Right lung (tissue), 2 donors: ENCODE measurements at regions not wholly inside any gene's neighbourhood (a gene's known extent, or its start where the extent isn't known, plus 50 kb on each side); places are given as distances from the start of the nearest gene placed in this dataset.
"Not testable (repeated sequence)": the region's sequence is repeated elsewhere in the genome, so short reads cannot be mapped to it uniquely, and the experiment has no call there.

Experiments used
- DNase-seq, 2 donors: peaks; one replicate each; pipeline ENCODE4 v3.0.0-alpha.2; 2013

DNA sequence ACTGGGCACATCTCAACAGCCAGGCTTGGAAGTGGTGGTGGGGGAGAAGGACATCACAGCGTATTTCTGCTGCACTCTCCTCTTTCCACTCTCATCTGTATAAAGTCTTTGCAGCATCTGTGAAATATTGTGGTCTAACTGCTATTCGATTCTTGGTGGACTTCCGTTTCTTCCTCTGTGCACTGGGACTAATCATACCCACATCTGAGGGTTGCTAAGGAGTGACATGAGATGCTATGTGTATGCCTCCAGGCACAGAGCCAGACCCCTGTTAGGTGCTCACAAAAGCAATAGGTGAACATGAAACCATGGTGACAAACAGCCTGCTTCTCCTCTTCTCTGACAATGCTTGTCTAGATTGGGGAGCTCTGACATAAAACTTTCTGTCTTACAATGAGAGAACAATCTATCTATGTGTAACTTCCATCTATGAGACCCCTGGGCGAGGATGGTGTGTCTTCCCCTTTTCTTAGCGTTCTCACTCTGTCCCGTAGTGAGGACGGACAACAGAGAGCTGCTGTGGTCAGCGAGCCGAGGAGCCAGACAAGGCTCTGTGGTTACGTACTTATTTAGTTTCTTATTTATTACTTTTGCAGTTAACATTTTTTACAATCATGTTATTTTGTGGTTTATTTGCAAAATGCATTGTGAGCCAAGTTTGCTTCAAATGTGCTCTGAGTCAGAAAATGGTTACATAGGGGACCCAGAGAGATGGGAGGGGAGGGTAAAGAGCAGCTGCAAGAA, 196.7 kb upstream of the TPRG1 start:
- DNase-seq, result no peak

DNA sequence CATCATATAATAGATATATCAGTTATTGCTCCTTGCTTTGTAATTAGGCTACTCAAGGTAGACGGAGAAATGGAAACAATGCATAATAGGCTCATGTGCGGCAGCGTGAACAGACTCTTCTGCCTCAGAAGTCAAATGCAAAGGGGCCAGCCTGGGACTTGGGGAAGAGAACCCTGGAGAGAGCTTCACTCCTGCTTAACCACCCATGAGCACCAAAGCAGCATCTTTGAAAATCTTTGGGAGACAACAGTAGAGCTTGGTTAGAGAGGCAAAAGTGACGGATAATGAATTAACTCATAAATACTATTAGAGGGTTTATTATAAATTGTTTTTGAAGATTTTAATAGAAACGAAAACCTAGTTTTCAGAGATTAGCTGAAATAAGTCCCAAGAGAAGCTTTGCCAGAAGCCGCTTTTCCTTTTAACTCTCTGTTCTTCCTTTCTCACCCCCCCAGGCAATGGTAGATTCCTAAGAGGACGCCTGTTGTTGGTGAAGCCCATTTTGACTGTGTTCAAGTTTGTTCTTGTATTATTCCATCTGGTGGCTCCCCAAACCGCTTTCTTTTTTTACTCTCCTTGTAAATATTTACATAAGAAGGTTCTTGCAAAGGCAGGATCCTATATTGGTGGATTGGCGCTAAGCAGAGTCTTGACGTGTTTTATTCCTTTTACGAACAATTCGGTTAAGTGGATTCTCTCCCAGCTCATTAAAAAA, 196.0 kb upstream of the TPRG1 start:
- no peak for DNase-seq

DNA sequence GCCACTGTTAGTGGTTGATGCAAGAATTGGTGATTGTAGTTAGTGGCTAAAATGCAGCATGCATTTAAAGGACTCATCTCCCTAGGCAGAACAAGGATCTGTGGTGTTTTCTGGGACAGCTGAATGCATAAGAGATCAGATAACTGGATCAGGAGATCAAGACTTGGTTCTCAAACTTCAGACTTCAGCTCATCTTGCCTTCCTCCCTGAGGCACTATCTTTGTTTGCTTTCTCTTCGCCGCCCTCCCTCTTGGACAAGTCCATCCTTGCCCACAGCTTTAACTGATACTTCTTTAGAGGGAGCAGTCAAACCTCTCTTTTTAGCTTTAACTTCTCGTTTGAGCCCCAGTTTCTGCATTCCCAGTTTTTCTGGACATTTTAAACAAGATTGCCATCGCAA, 195.4 kb upstream of the TPRG1 start:
- DNase-seq, result no peak

DNA sequence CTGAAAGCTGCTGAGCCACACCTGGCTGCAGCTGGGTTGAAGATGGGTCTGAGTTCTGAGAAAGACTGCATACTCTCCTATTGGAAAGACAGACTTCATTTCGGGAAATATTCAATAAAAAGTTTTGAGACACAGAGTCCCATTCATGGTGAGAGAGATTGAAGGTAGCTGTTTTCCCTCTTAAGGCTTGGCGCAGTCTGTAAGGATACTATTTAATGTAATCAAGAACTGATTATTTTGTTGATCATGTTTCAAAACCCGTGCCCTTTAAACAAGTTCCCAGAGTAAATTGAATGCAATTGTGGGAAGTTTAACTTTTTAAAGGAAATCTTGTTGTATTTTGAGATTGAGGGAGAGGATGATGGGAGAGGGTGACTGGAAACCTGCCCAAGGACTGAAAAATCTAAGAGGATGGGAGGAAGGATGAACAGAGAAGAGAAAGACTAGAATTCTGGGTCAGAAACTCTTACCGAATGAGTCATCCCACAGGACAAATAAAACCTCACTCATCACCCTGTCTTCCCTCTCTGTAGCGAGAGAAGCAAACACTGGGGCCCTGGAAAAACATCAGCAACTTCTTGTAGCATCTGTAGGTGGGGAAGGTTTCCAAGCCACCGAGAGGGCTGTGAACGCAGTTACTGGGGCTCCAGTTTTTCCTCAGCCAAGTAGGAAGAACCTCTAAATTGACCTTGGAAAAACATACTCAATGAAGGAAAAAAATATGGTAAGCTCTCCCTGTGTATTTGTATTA, 193.2 kb upstream of the TPRG1 start:
- peak; percentile 42 to 43 for DNase-seq

DNA sequence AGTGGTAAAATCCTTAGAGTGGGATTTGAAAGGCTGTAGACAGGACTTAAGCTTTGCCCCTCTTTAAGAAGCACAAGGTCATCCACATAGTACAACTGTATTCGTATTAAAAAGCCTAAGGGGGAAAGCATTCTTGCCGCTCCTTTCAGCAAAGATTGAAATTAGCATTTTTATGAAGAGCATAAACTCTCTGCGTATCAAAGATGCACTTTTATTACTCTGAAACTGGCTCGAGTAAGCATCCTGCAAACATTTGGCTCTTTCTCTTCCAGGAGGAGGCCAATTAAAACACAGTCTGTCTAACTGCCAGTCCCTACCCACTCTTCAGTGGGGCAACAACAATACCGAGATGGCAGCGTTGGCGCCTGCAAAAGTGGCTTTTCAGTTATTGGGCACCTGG, 192.5 kb upstream of the TPRG1 start:
- no peak for DNase-seq

DNA sequence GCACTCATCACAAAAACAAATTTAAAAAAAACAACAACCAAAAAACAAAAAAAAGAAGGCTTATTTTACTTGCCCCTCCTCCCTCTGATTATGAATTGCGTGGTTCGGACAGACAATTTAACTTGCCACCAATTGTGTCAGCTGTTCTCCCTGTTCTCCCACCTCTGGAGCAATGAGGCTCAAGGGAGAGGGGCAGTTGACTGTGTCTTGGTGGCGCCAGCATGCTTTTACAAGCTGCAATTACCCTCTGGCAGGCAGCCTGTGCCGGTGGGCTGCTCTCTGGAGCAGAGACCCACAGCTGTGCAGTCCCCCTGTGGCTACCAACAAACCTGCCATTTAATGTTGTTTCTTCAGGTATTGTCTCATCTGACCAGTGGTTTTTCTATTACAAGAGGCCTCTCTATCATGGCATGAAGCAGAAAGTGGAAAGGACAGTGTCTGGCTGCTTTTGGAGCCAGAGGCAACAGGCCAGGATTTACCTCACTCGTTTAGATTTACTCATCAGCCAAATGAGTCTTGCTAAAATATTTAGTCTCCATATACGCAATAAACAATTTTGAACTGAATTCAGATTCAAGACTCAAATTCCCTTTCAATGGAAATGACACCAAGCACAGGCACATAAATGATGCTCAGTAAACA, 192.0 kb upstream of the TPRG1 start:
- DNase-seq, result no peak

DNA sequence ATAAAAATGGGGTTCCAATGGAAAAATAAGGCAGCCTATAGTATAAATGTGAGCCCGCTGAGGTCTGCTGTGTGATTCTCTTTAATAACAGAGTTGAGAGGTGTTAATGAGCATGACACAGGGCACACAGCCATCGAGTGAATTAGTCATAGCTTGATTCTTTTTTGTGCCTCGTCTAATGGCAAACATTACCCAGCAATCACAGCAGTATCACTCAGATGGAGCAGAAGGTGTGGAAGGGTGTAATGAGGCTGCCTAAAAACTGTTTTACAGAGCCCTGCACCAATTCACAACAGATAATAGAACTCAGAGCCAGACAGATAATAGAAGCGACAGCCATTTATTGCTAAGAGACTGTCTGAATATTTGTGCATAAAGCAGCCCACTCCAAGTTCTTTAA, 178.6 kb upstream of the TPRG1 start:
- no peak for DNase-seq

DNA sequence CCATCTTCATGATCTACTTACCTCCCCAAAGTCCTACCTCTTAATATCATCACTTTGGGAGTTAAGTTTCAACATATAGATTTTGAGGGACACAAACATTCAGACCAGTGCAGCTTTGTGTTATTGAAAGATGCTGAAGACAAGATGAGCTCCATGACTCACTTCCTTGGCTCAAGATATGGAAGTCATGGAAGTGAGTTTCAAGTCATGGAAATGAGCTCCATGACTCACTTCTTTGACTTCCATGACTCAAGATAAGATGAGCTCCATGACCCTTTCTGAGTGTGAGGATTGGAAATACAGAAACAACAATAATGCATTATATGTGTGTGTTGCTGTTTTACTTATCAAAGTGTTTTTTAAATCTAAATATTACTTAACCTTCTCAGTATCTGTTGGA, 170.2 kb upstream of the TPRG1 start:
- no peak for DNase-seq

DNA sequence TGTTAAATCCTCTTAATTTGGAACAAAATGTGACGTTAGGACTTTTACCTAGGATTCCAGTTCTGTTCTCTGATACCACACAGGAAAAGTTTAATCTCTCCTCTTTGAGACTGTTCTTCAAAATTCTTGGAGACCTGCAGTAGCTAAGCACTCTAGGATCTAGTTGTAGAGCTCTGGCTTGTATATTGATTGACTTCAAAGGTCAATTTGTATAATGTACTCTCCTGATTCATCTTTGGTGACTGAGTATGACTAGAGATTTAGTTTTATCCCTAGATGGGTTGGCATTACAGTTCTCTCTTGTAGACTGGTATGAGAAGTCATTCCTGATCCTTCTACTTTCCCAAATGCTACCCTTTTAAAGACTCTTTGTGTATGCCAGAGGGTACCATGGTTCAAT, 168.4 kb upstream of the TPRG1 start:
- no peak for DNase-seq

DNA sequence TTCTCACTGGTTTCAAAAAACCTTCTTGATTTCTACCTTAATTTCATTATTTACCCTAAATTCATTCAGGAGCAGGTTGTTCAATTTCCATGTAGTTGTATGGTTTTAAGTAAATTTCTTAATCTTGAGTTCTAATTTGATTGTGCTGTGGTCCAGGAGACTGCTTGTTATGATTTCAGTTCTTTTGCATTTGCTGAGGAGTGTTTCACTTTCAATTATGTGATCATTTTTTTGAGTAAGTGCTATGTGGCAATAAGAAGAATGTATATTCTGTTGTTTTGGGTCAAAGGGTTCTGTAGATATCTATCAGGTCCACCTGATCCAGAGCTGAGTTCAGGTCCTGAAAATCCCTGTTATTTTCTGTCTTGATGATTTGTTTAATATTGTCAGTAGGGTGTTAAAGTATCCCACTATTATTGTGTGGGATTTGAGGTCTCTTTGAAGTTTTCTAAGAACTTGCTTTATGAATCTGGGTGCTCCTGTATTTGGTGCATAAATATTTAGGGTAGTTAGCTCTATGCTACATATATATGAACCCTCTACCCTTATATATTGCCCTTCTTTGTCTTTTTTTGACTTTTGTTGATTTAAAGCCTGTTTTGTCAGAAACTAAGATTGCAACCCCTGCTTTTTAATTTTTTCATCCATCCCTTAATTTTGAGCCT, 158.4 kb upstream of the TPRG1 start:
- no peak for DNase-seq

DNA sequence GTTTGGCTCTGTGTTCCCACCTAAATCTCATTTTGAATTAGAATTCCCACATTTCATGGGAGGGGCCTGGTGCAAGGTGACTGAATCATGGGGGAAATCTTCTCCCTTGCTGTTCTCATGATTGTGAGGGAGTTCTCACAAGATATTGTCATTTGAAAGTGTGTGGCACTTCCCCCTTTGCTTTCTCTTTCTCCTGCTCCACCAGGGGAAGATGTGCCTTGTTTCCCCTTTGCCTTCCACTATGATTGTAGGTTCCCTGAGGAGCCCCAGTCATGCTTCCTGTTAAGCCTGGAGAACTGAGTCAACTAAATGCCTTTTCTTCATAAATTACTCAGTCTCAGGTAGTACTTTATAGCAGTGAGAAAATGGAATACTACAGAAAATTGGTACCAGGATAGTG, 157.2 kb upstream of the TPRG1 start:
- DNase-seq, result no peak

DNA sequence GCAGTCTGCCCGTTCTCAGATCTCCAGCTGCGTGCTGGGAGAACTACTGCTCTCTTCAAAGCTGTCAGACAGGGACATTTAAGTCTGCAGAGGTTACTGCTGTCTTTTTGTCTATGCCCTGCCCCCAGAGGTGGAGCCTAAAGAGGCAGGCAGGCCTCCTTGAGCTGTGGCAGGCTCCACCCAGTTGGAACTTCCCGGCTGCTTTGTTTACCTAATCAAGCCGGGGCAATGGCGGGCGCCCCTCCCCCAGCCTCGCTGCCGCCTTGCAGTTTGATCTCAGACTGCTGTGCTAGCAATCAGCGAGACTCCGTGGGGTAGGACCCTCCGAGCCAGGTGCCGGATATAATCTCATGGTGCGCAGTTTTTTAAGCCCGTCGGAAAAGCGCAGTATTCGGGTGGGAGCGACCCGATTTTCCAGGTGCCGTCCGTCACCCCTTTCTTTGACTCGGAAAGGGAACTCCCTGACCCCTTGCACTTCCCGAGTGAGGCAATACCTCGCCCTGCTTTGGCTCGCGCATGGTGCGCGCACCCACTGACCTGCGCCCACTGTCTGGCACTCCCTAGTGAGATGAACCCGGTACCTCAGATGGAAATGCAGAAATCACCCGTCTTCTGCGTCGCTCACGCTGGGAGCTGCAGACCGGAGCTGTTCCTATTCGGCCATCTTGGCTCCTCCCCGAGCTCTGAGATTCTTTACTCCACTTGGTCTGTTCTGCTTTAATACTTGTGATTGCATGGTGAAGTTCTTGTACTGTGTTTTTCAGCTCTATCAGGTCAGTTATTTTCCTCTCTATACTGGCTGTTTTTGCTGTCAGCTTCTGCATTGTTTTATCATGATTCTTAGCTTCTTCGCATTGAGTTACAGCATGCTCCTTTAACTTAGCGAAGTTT, 148.9 kb upstream of the TPRG1 start:
- not testable (repeated sequence) for DNase-seq

DNA sequence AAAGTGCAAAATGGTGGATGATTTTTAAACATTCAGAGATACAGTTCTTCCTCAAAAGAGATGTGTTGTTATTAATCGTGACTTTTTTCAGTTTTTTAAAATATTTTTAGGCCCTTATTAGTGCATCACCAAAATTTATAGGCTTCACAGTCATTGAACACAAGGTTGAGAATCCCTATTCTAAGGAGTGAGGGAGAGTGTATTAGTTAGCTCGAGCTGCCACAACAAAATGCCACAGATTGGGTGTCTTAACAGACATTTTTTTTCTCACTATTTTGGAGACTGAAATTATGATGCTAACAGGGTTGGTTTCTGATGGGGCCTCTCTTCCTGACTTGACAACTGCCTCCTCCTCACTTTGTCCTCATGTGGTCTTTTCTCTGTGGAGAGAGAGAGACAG, 145.9 kb upstream of the TPRG1 start:
- DNase-seq, result no peak

DNA sequence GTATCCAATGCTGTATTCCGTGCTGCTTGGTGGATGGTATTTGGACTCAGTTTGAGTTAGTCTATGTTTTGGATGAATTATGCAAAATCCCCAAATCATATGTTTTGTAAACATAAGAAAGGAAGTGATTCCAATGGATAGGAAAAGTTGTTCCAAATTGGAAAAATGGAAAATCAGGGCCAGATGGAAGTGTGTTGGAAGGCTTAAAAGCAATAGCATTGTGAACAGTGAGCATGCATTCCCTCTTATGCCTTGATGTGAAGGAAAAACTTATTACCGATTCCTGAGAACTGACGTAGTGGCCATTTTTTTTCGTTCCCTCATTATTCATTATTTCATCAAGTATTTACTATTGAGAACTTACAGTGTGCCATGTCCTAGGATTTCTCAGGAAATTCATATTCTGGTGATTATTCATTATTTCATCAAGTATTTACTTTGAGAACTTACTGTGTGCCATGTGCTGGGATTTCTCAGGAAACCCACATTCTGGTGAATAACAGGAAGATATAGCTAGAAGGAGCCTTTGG, 144.1 kb upstream of the TPRG1 start:
- DNase-seq, result no peak

DNA sequence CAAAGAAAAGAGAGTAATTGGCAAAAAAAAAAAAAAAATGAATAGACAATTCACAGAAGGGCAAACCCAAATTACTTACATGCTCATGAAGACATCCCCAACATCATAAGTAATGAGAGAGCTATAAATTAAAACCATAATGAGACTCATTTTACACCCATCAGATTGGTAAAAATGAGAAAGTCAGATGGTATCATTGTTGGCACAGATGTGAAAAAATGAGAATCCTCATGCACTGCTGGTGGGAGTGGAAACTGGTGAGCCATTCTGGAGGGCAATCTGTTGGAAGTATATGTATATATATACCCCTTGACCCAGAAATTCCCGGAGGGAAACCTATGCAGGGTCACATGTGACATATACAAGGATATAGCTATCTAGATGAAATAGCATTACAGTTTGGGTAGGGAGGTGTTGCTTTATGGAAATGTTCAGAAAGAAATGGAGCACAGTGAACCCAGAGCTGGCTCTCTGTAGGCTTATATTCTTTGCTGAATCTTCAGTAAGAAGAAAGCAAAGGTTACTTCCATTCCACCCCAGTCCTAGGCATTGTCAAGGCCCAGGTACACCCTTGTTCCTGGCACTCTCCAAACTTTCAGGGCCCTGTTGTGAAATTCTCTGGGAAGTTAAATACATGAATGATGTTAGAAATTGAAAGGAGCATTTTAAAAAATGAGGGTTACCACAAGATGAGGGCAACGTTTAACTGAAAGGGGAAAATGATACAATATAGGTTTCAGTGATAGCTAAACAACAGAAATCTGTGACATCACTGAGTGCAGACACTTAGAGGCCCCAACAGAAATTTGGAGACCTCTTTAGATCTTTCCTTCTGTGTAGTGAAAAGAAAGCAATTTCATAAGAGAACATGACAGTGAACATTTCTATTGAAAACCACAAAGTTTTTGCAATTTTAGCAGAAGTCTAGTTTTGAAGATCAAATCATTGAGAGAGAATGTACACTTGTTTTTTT, 132.7 kb upstream of the TPRG1 start:
- DNase-seq, result no peak

DNA sequence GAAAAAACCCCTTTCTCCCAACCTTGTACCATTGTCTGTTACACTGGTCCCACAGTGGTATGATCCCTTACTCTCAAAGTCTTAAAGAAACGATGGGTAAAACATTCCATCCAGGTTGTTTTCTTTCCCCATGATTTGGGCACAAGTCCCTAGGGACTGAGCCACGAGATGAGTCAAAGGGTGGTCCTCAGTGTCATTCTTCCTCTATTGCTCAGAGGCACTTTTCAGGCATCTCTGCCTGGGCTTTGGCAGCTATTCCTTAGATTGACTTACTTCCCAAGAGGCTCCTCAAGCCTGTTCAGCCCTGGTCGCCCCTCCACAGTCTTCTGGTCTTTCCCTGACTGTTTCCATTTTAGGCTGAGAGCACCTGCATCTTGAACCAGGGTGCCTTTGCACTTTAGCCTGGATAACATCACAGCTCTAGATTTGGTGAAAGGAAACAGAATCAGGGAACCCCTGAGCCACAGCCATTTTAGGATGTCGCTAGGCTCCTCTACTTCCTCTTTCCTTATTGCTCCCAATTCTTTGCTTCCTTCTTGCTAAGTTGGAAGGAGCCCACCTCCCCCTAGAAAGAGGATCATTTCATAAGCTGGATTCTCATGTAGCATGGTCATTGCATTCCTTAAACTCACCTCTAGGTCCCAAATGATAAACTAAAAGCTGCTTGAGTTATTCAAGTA, 131.0 kb upstream of the TPRG1 start:
- DNase-seq, result no peak

DNA sequence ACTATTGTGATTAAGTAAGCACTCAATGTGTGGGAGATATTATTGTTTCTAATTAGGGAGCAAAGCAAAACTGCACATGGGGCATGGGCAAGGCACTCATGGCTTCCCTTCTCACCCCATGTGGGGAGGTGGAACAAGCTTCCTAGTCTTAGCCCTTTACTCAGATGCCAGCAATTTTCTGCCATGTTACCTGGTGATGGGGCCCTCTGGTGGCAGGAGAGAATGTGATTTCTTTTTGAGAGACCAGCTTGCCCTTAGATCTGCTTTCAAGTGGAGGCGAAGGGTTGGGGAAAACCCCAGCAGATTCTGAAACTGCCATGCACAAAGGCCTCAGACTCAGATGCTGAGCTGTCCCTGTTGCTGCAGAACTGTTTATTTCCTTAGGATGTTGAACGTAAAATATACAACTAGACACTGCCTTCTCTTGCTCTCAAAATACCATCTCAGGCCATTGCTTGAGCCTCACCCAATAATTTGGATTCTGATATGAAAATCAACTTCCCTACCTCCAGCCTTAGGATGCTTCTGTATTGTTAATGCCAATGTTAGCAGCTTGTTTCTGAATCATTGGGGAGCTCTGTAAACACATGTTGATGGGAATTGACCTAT, 130.2 kb upstream of the TPRG1 start:
- DNase-seq, result peak in 1 of 2 donors; percentile 0

DNA sequence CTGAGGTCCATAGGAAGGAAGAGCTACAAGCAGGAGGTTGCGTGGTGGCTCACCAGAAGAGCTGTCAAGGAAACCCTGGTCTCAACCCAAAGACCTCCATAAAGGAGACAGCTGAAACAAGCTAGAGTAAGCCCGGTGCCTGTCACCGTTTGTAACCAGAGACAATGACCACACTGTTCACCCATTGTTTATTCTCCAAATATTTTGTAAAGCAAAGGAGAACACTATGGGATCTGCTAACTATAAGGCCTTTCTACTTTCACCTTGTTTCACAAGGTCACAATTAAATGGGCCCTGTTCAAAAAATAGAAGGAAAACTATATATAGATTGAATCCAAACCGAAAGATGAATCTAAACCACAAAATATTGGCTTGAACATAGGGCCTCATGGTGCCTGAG, 128.9 kb upstream of the TPRG1 start:
- no peak for DNase-seq
